DND-41 (cell line): ENCODE measurements at regions not wholly inside any gene's neighbourhood (a gene's known extent, or its start where the extent isn't known, plus 50 kb on each side); places are given as distances from the start of the nearest gene placed in this dataset.

Experiments used
- EZH2 ChIP-seq: IDR thresholded peaks from 3 replicates; pipeline ENCODE4 v1.6.1; 2012; ENCODE audit warnings: borderline replicate concordance, low read depth, mild to moderate bottlenecking, moderate library complexity, low read length, inconsistent platforms; ENCODE audit not compliant: severe bottlenecking
- TF ChIP-seq, protein P1 (sequence below): IDR thresholded peaks from 2 replicates; pipeline ENCODE4 v1.5.1; 2012; ENCODE audit warnings: borderline replicate concordance, low read length, moderate library complexity, mild to moderate bottlenecking; ENCODE audit not compliant: poor library complexity, severe bottlenecking; ENCODE audit errors: extremely low read depth

DNA sequence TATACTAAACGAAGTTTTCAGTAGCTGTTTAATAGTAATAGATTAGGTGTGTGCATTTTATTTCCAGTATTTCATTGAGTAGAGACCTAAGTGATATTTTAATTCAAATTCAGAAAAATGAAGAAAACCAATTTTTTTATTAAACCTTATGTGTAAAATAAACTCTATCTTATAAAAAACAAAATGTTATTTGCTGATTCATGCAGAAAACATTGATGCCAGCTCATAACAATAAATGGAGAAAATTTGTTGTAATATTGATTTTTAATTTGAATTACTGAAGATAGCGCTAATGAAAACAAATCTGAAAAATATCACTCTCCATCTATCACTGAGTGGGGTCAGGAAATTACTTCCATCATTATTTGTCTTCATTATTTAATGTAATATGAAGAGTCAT is 1177.8 kb upstream of the SEMA6A start:
- TF ChIP-seq, protein P1, sequence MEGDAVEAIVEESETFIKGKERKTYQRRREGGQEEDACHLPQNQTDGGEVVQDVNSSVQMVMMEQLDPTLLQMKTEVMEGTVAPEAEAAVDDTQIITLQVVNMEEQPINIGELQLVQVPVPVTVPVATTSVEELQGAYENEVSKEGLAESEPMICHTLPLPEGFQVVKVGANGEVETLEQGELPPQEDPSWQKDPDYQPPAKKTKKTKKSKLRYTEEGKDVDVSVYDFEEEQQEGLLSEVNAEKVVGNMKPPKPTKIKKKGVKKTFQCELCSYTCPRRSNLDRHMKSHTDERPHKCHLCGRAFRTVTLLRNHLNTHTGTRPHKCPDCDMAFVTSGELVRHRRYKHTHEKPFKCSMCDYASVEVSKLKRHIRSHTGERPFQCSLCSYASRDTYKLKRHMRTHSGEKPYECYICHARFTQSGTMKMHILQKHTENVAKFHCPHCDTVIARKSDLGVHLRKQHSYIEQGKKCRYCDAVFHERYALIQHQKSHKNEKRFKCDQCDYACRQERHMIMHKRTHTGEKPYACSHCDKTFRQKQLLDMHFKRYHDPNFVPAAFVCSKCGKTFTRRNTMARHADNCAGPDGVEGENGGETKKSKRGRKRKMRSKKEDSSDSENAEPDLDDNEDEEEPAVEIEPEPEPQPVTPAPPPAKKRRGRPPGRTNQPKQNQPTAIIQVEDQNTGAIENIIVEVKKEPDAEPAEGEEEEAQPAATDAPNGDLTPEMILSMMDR = no peak
- no peak for TF ChIP-seq EZH2
